SK-N-SH treated with all-trans-retinoic acid at 6 μM for 48 hours (cell line): ENCODE measurements at regions not wholly inside any gene's neighbourhood (a gene's known extent, or its start where the extent isn't known, plus 50 kb on each side); places are given as distances from the start of the nearest gene placed in this dataset.

ENCODE experiments used
- BACH2 ChIP-seq: fragments of 250-450 bp; sonication (Bioruptor Pico); IDR thresholded peaks from 2 replicates; pipeline ENCODE4 v1.9.0; 2021; ENCODE audit warnings: mild to moderate bottlenecking, borderline replicate concordance
- PATZ1 ChIP-seq: fragments of 250-450 bp; sonication (Bioruptor Pico); IDR thresholded peaks from 2 replicates; pipeline ENCODE4 v1.8.0; 2020; ENCODE audit warnings: mild to moderate bottlenecking, moderate library complexity, borderline replicate concordance
- SNAI2 ChIP-seq: fragments of 250-450 bp; sonication (Bioruptor Pico); IDR thresholded peaks from 2 replicates; pipeline ENCODE4 v1.5.0; 2020; ENCODE audit warnings: mild to moderate bottlenecking, moderate library complexity
- TOX ChIP-seq: fragments of 250-450 bp; sonication (Bioruptor Pico); IDR thresholded peaks from 2 replicates; pipeline ENCODE4 v1.8.0; 2021; ENCODE audit warnings: mild to moderate bottlenecking, moderate library complexity, borderline replicate concordance
- ZFP3 ChIP-seq: fragments of 250-450 bp; sonication (Bioruptor Pico); IDR thresholded peaks from 2 replicates; pipeline ENCODE4 v1.5.0; 2020; ENCODE audit warnings: mild to moderate bottlenecking, moderate library complexity

GRCh38 chr2:88281302-88282217, 111.4 kb downstream of the THNSL2 start:
- TF ChIP-seq ZFP3 (CRISPR knock-in tag) (no peak), PATZ1 (no peak), TOX (CRISPR knock-in tag) (no peak), BACH2 (CRISPR knock-in tag) (no peak), SNAI2 (no peak)
